M059J (cell line): ENCODE measurements at regions not wholly inside any gene's neighbourhood (a gene's known extent, or its start where the extent isn't known, plus 50 kb on each side); places are given as distances from the start of the nearest gene placed in this dataset.
"Not testable (repeated sequence)": the region's sequence is repeated elsewhere in the genome, so short reads cannot be mapped to it uniquely, and the experiment has no call there.

Experiments
- DNase-seq: peaks from one replicate; pipeline ENCODE4 v3.0.0-alpha.2; 2012; ENCODE audit warnings: low read depth

- no peak for DNase-seq
Measured at GRCh38 chr10:78585952-78586351, 482.8 kb upstream of the ZMIZ1 start.

- DNase-seq, result no peak
Measured at GRCh38 chr10:78588194-78588811, 480.5 kb upstream of the ZMIZ1 start.

GRCh38 chr10:78589687-78590086 is 479.1 kb upstream of the ZMIZ1 start:
- DNase-seq, result no peak

GRCh38 chr10:78591066-78591465 is 477.7 kb upstream of the ZMIZ1 start:
- DNase-seq, result no peak

- DNase-seq, result no peak
Measured at GRCh38 chr10:78594559-78595268, 474.1 kb upstream of the ZMIZ1 start.

- no peak for DNase-seq
Measured at GRCh38 chr10:78595269-78595619, 473.5 kb upstream of the ZMIZ1 start.

- DNase-seq, result no peak
Measured at GRCh38 chr10:78596556-78596955, 472.2 kb upstream of the ZMIZ1 start.

GRCh38 chr10:78597796-78598555 is 470.8 kb upstream of the ZMIZ1 start:
- DNase-seq, result no peak

- DNase-seq, result no peak
Measured at GRCh38 chr10:78599122-78599853, 469.5 kb upstream of the ZMIZ1 start.

GRCh38 chr10:78600121-78600665 is 468.6 kb upstream of the ZMIZ1 start:
- no peak for DNase-seq

- DNase-seq, result peak; percentile 13
Measured at GRCh38 chr10:78600740-78601139, 468.0 kb upstream of the ZMIZ1 start.

GRCh38 chr10:78602201-78602932 is 466.4 kb upstream of the ZMIZ1 start:
- no peak for DNase-seq

GRCh38 chr10:78604286-78604685 is 464.5 kb upstream of the ZMIZ1 start:
- no peak for DNase-seq

GRCh38 chr10:78604721-78605120 is 464.0 kb upstream of the ZMIZ1 start:
- no peak for DNase-seq

GRCh38 chr10:78605800-78606350 is 462.9 kb upstream of the ZMIZ1 start:
- DNase-seq, result peak; percentile 66

GRCh38 chr10:78606766-78607165 is 462.0 kb upstream of the ZMIZ1 start:
- not testable (repeated sequence) for DNase-seq

GRCh38 chr10:78609976-78610375 is 458.8 kb upstream of the ZMIZ1 start:
- DNase-seq, result no peak

- DNase-seq, result no peak
Measured at GRCh38 chr10:78613132-78613531, 455.6 kb upstream of the ZMIZ1 start.

- no peak for DNase-seq
Measured at GRCh38 chr10:78614267-78614666, 454.5 kb upstream of the ZMIZ1 start.

GRCh38 chr10:78614744-78615143 is 454.0 kb upstream of the ZMIZ1 start:
- DNase-seq, result no peak

- DNase-seq, result no peak
Measured at GRCh38 chr10:78616125-78616695, 452.6 kb upstream of the ZMIZ1 start.
